Retinal pigment epithelial cell (primary cell): ENCODE measurements at regions not wholly inside any gene's neighbourhood (a gene's known extent, or its start where the extent isn't known, plus 50 kb on each side); places are given as distances from the start of the nearest gene placed in this dataset.

Experiments
- DNase-seq: peaks from one replicate; pipeline ENCODE4 v3.0.0-alpha.2; 2010; ENCODE audit warnings: low read depth
- H3K4me3 ChIP-seq: 2 replicates; pipeline ENCODE4 v1.5.1; 2011; ENCODE audit warnings: mild to moderate bottlenecking, low read length, control low read depth, moderate library complexity
- TF ChIP-seq, protein P1 (sequence below): conservative IDR thresholded peaks from 2 replicates; pipeline ENCODE4 v1.5.1; 2011; ENCODE audit warnings: low read depth, low read length, control low read depth, inconsistent platforms

DNA sequence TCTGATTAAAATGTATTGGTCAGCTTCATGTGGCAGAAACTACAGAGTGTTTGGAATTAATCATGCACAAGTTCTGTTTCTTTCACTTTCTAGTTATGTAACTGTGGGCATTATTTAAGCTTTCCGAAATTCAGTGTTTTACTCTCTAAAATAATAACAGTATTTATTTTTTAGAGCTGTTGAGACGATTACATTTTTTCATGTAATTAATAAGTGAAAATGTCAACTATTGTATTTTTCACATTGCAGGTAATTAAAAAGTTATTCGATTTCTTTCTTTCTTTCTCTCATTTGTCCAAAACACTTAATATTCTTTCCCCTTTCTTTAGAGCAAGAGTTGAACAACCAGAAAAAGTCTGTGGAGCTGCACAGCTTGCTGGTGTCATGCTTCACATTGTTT is 559.4 kb upstream of the PCDH20 start:
- TF ChIP-seq, protein P1, sequence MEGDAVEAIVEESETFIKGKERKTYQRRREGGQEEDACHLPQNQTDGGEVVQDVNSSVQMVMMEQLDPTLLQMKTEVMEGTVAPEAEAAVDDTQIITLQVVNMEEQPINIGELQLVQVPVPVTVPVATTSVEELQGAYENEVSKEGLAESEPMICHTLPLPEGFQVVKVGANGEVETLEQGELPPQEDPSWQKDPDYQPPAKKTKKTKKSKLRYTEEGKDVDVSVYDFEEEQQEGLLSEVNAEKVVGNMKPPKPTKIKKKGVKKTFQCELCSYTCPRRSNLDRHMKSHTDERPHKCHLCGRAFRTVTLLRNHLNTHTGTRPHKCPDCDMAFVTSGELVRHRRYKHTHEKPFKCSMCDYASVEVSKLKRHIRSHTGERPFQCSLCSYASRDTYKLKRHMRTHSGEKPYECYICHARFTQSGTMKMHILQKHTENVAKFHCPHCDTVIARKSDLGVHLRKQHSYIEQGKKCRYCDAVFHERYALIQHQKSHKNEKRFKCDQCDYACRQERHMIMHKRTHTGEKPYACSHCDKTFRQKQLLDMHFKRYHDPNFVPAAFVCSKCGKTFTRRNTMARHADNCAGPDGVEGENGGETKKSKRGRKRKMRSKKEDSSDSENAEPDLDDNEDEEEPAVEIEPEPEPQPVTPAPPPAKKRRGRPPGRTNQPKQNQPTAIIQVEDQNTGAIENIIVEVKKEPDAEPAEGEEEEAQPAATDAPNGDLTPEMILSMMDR, result no peak
- no peak for DNase-seq
- no peak overlapping the region for H3K4me3 ChIP-seq

DNA sequence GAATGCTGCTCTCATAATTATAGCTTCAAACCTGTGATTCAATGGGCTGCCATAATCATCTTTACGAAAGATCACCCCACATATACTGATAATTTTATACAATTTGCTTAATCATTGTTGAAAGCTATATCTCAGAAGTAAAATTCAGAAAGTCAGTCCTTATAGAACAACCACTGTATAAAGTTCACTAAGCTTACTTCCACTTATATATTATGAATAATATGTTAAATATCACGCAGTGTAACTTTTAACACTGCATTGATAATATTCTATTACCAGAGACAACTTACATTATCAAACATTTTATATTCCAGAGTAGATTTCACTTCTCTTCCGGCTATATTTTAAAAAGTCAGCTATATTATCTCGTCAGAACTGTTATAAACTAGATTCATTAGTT is 550.1 kb upstream of the PCDH20 start:
- no peak for DNase-seq
- TF ChIP-seq, protein P1, result no peak
- H3K4me3 ChIP-seq, result no peak overlapping the region

DNA sequence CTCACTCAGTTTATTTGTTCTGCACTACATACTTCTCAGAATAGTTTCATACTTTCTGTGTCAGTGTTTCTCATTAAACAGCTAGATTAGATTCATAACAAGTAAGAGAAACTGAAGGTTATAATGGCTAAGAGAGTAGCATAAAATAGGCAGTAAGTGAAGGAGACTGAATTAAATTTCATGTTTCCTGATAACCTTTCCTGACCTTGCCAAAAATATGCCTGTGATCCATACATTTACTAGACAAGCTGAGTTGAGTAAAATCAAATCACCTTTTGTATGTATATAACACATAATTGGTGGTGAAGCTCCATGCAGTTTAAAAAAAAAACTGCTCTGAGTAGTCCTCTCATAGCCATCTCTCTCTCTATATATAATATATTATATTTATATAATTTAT is 545.3 kb upstream of the PCDH20 start:
- DNase-seq, result no peak
- H3K4me3 ChIP-seq, result no peak overlapping the region
- TF ChIP-seq, protein P1, result no peak

DNA sequence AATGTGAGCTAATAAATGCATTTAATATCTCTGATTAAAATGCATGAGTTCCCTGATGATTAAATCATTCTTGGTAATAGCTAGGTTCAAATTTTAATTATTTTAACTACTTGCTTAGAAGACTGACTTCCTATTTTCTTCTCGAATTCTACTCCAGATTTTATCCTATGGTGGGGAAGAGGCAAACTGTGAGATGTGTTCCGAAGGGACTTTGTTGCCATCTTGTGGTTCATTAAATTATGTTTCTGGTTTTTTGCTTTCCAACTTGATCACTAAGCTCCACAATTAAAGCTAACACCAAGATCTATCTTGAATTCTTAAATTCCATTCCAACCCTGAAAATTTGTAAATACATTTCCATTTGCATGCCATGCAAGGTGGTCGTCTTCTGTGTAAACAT is 538.4 kb upstream of the PCDH20 start:
- TF ChIP-seq, protein P1, result peak; percentile 42
- no peak overlapping the region for H3K4me3 ChIP-seq
- peak; percentile 17 for DNase-seq

DNA sequence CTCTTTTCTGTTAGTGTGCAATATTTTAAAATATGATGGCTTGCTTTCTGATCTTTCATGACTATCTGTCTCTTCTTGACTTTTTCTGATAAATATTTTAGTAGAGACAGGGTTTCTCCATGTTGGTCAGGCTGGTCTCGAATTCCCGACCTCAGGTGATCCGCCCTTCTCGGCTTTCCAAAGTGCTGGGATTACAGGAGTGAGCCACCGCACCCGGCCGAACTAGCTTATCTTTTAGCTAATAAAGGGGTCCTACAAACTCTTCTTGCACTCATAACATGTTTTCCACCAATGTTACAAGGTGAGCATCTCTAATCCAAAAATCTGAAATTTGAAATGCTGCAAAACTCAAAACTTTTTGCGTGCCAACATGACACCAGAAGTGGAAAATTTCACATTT is 535.2 kb upstream of the PCDH20 start:
- TF ChIP-seq, protein P1, result no peak
- no peak for DNase-seq
- H3K4me3 ChIP-seq, result no peak overlapping the region

DNA sequence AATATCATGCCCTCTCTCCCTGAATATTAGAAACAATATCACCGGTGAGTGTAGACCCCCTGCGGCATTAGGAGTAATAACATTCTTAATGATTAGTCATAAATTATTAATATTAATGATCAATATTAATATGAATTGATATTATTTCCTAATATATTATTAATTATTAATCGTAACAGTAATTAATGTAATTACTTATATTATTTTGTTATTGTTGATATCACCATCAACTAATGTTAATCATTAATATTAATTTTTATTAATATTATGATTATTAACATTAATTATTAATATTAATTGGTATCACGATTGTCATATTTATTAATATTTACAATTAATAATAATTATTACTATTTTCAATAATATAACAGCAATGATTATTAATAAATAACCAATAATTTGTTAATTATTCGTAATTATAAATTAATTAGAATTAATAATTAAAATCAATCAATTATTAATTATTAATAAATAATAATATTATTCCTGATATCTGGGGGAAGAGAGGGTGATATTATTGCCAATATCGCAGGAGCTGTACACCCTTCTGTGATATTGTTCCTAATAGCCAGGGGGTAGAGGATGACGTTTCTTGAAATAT is 528.8 kb upstream of the PCDH20 start:
- no peak overlapping the region for H3K4me3 ChIP-seq
- no peak for DNase-seq
- TF ChIP-seq, protein P1, result no peak

DNA sequence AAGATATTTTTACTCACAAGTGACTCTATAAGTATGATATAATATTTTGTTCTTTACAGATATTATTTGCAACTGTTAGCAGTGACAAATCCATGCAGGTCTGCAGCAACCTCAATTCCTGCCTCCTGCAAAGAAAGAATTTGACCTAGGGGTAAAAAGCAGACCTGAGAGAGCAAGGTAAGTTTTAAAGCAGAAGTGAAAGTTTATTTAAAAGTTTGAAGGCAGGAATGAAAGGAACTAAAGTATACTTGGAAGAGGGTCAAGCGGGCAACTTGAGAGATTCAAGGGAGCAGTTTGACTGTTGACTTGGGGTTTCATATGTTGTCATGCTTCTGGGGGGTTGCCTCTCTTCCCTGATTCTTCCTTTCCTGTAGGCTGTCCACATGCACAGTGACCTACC is 520.1 kb upstream of the PCDH20 start:
- DNase-seq, result no peak
- TF ChIP-seq, protein P1, result no peak
- H3K4me3 ChIP-seq, result no peak overlapping the region
